NOMO-1 treated with dmso at 0.1 percent for 144 hours (cell line): ENCODE measurements at regions not wholly inside any gene's neighbourhood (a gene's known extent, or its start where the extent isn't known, plus 50 kb on each side); places are given as distances from the start of the nearest gene placed in this dataset.

Experiments
- DNase-seq: peaks from one replicate; lab custom pipeline; 2025; ENCODE audit not compliant: unreplicated experiment; lab: John Stamatoyannopoulos, UW

- DNase-seq: no peak
Observed at GRCh38 chr7:1286946-1287645, 54.4 kb downstream of the UNCX start.

DNA sequence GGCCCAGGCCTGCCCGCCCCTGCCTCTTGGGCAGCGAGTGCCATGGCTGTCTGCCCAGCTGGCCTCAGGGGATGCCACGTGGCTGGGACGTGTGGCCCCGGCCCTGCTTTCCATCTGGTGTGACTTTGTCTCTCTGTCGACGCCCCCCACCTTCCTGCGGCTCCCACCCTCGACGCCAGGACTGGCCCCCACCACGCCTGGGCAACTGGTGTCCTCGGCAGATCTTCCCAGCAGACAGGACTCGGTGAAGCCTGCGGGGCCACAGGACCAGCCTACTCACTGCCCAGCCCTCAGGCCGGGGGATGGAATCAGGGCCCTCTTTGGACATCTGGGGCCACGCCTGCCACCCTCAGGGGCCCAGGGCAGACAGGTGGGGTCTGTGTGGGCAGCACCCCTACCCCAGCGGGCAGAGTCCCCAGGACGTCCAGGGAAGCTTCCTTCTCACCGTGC is 55.1 kb downstream of the UNCX start:
- DNase-seq: no peak

- DNase-seq: no peak
Observed at GRCh38 chr7:1288390-1288995, 55.8 kb downstream of the UNCX start.

DNA sequence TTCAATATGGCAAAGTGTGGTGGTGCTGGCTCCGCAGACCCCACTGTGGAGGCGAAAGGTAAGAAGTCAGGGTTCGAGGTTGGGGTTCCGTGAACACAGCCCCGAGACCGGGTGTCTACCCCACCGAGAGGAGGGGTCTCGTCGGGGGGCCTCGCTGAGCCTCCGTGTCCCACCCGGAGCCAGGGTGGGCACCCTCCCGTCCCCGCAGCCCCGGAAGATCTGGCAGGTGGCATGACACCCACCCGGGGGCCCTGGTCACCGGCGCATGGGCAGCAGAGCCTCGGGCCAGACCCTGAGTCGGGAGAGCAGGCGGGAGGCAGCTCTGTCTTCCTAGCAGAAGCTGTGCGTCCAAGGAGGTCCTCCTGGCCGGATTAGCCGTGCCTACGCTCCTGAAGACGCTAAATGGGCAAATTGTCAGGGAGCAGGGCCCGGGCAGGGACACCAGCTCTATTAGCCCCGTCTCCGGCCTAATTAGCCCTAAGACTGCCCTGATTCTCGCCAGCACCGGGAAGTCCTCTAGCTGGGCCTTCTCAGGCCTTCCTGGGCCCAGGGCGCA is 56.4 kb downstream of the UNCX start:
- DNase-seq: no peak

GRCh38 chr7:1289666-1290025 is 57.0 kb downstream of the UNCX start:
- DNase-seq: no peak

DNA sequence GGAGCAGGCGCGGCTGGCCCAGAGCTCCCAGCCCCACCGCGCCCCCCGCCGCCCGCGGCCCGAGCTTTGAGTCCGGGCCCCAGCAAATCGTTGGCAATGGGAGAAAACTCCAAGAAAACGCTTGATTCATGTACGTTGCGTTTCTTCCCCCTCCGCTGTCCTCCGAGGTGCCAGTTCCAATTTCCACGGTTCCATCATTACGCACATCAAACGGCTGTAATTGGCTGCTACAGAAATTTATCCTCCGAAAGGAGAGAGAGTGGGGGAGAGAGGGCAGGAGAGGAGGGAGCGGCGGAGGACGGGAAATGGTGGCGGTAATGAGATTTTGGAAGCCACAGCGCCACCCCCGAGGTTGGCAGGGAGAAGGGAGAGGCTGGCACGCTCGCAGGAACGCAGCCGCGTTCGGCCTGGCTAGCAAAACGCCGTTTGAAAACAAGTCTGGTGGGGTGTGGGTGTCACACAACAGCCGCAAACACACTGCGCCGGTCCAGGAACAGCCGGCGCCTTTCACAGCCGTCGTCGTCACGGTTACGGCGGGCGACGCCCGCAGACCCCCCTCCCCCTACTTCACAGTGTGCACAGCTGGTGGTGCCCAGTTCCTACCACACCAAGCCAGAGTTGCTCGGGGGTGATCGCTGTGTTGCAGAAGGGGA is 57.5 kb downstream of the UNCX start:
- no peak for DNase-seq

- no peak for DNase-seq
Observed at GRCh38 chr7:1290679-1291356, 58.1 kb downstream of the UNCX start.

DNA sequence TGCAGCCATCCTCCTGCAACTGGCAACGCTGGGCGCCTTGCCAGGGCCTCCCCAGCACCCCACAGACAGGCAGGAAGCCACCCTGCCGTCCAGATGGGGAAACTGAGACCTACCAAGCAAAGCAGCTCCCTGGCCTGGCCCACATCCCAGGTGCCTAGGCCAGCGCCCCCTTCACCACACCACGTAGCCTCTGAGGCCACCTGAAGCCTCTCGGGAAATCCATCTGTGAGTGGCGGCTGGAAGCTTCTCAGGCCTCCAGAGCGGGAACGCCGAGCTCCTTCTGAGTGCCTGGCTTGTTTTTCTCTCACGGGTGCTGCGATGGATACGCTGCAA is 58.7 kb downstream of the UNCX start:
- DNase-seq: no peak

DNA sequence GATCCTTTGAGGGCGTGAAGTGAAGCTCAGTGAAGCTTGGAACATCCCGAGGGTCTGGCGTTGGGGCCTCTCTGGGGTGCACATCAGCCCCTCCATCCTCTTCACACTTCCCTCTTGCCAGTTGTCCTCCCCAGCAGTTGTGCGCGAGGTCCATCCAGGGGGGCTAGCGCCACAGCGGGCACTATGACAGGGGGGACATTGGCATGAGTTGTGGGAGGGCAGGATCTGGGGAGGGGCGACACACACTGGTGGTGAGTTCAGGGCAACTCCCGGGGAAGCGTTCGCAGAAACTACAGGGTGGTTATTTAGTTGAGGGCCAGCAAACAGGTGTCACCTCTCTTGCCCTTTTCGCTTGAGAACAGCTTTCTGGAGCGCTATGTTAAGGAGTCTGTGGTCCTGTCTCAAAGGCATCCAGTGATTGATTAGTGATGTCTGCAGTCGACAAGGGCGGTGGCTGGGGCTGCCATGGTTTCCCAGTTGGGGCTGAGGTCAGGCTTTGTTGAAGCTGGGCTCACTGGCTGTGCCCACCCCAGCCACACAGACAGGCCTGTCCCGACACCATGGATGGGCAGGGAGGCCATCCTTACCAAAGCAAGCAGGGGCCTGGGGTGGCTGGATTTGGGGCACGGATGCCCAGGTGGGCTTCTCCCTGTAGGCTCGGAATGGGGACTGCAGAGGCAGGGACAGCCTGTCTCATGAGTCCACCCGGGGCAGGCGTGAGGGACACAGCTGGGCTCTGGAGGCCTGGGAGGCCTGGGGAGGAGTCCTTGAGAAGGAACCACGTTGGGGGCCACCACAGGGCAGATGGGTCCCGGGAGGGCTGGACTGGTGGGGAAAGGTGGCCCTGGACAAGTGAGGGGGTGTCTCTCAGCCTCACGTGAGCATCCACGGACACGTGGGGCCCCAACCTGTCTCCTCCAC is 59.4 kb downstream of the UNCX start:
- DNase-seq: no peak

DNA sequence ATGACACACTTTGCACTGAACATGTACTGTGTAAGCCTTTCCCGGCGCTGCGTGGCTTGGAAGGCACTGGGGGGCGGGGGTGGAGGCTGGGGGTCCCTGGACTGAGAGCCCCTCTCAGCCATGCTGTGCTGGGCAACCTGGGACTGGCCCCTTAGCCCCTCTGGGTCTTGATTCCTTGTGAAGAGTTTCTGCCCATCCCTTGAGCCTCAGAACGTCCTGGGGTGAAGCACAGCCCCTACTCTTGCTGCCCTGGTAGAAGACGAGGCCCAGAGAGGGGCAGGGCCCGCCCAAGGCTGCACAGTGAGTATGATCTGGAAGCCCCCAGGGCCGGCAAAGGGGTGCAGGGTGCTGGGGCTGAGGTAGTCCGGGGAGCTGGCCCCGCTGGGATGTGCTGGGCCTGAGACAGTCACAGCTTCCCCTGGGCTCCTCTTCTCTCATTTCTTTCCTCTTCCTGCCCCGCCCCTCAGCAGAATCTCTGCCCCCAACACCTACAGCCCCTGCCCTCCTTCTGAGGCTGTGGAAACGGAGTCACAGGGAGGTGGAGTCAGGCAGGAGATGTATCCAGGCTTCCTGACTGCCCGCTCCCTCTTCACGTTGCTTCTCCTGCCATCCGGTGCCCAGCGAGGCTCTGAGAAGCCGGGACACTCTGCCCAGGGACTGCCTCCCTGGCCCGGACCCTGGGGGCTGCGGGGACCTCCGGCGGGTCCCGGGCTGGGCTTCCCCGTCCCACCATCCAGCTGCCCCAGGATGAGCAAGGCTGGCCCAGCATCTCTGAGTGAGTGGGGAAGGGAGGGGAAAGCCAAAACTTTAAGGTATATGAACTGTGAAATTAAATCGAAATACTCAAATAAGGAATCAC is 60.5 kb downstream of the UNCX start:
- DNase-seq: no peak

DNA sequence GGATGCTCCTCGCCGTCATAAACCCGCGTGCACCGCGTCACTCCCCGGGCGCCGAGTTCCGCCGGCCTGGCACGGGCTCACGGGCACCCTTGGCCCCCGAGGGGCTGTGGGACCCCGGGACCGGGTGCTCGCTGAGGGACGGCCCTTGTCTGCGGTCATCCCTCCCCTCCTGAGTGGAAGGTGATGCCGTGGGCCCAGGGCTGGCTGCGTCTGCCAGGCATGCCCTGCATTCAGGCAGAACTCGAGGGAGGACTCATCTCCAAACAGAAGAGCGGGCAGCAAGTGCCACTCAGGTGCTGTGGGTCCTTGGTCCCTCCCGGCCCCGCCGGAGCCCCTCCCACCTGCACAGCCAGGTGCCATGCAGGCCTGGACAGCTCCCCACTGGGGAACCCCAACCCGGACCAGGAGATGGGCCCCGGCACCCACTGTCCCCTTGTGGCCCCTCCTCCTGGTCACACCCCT is 61.3 kb downstream of the UNCX start:
- DNase-seq: no peak

DNA sequence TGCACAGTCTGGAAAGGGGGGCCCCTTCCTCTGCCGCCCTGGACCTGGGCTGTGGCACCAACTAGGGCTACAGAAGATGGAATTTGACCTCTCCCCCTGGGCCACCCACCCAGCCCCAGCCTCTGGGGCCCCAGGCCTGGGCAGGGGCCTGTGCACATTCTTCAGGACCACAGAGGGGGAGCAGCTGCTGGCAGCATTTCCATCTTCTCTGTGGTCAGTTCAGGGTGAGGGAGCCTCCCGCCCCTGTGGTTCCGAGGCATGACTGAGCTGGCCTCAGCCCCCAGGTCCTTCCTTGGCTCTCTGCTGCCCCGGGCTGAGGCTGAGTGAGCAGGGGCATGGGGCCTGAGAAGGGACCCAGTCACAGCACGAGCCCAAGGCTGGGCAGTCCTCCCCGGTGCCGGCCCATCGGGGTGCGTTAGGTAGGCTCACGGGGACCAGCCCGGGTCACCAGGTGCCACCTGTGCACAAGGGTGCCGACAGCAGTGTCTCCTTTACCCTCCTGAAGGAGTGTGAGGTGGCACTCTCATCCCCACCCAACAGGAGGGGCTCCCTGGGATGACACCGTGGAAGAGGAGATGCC is 63.2 kb downstream of the UNCX start:
- no peak for DNase-seq

DNA sequence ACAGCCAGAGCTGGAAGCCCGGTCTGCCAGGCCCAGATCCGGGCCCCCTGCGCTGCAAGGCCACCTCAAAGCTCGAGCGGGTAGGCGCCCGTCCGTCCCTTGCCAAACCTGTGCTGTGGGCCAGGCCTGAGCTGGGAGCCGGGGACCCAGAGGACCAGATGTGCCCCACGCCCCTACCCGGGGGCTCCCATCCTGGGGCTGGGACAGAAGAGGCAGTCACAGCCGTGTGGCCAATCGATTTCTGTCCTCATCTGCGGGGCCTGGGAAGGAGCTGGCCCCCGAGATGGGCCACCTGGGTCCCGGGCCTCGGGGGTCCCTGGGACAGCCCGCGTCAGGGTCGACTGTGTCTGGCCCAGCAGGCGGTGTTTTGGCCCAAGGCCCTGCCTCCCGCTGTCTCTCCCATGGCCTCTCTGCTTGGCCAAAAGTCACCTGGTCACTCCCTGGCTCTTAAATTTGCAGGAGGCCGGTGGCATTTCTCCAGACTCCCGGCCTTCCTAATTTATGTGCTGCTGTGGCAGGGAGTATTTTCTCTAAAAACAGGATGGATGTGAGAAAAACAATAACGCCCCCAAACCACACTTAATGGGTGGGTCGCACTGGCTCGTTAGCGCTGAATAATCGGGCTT is 63.8 kb downstream of the UNCX start:
- no peak for DNase-seq

DNA sequence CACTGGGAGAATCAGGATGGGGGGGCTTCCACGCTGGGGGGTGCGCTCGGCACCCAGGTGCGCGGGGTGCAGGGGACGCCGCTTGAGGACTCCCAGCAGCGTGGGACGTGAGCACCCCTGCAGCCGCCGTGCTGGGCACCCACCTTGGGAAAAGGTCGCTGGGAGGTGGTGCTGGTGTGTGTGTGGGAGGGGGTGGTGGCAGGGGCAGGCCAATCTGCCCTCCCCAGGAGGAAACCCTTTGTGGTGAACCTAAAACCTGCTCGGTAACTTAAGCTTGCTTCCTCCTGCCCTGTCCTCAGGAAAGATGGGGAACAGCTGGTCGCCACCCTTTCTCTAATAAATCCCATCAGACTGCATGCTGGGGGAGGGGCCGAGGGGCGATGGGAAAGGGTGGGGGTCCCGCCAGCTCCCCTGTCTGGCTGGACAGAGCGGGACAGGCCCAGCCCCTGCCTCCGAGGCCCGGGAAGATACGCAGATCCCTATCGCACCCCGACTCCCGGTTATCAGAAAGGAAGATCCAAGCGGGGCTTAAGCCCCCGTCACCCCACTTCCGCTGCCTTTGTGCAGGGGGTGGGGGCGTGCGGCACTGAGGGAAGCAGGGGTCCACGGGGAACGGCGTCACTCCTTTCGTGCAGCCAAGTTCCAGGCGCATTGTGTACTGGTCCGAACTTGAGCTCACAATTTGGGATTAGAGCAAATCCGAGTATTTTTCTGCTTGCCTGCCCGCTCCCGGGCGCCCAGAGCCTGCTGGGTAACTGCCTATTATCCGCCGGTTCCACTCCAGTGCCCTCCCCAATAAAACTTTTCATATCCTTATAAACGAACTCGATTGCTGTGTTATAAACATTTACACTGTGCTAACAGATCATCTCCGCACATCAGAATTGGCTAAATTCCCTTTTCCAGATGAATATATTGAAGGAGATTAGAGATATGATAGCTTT is 64.6 kb downstream of the UNCX start:
- no peak for DNase-seq

DNA sequence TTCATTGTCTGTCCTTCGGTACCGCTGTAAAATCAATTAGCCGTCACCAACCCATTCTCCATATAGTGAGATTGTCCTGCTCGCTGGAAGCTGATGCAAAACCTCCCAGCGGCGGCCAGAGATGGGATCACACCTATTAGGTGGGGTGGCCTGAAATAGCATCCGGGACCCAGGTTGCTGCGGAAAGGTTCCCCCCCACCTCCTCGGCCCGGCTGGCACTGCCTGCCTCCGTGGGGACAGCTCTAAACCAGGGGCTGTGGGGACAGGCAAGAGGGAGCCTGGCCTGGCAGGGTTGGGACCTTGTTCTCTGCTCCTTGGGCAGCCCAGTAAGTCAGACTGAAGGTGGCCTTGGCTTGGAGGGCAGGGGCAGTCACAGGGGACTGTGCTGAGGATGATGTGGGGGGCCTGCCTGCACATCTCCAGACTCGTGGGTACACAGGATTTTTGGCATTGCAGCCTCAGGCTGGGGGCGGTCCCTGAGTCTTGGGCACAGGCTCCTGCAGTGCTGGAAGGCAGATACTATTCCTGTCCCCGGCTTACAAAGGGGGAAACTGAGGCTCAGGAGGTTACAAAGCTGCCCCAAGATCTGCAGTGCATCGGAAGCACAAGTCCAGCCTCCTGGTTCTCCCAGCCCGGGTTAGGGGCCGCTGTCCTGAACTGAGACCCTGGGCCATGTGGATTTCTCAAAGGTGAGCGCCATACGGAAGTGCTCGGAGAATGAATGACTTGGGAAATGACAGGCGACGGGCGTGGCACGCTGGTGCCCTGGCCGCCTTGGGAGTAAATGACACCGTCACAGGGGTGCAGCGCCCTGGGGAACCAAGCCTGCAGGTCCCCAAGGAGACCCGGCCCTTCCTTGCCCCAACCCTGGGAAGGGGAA is 65.6 kb downstream of the UNCX start:
- no peak for DNase-seq

GRCh38 chr7:1298931-1299885 is 66.5 kb downstream of the UNCX start:
- DNase-seq: no peak
